Erythroblast (primary cell): ENCODE measurements at regions not wholly inside any gene's neighbourhood (a gene's known extent, or its start where the extent isn't known, plus 50 kb on each side); places are given as distances from the start of the nearest gene placed in this dataset.

Experiments used
- GATA1 ChIP-seq: IDR thresholded peaks from 2 replicates; pipeline ENCODE4 v1.6.1; 2011; ENCODE audit warnings: low read depth, mild to moderate bottlenecking, control low read depth, low read length, moderate library complexity
- POLR2A ChIP-seq: IDR thresholded peaks from 2 replicates; pipeline ENCODE4 v1.6.1; 2011; ENCODE audit warnings: mild to moderate bottlenecking, low read length

- TF ChIP-seq POLR2A (no peak), GATA1 (no peak)
Measured at GRCh38 chr2:136257893-136258292, 139.9 kb upstream of the CXCR4 start.
